GM12872 (cell line): ENCODE measurements at regions not wholly inside any gene's neighbourhood (a gene's known extent, or its start where the extent isn't known, plus 50 kb on each side); places are given as distances from the start of the nearest gene placed in this dataset.

Experiments used
- CTCF ChIP-seq: IDR thresholded peaks from 3 replicates; pipeline ENCODE4 v1.5.1; 2011; ENCODE audit warnings: low read depth, mild to moderate bottlenecking, low read length, moderate library complexity; ENCODE audit not compliant: insufficient read depth

GRCh38 chr12:93208011-93208410, 169.7 kb upstream of the NUDT4 start:
- TF ChIP-seq CTCF: no peak

GRCh38 chr12:93214523-93215289, 163.0 kb upstream of the NUDT4 start:
- TF ChIP-seq CTCF: no peak

GRCh38 chr12:93215290-93215678, 162.4 kb upstream of the NUDT4 start:
- no peak for TF ChIP-seq CTCF

- TF ChIP-seq CTCF: no peak
Measured at GRCh38 chr12:93219947-93220346, 157.8 kb upstream of the NUDT4 start.

- TF ChIP-seq CTCF: no peak
Measured at GRCh38 chr12:93221841-93222240, 155.9 kb upstream of the NUDT4 start.

- no peak for TF ChIP-seq CTCF
Measured at GRCh38 chr12:93223440-93224426, 154.0 kb upstream of the NUDT4 start.

GRCh38 chr12:93225094-93225493, 152.6 kb upstream of the NUDT4 start:
- no peak for TF ChIP-seq CTCF
